Left renal pelvis (tissue), 4 donors: ENCODE measurements at regions not wholly inside any gene's neighbourhood (a gene's known extent, or its start where the extent isn't known, plus 50 kb on each side); places are given as distances from the start of the nearest gene placed in this dataset.

Source experiments
- DNase-seq, 4 donors: peaks; one replicate each; pipeline ENCODE4 v3.0.0-alpha.2; 2013; ENCODE audit warnings: low read depth in 4 of 4, low spot score in 3 of 4

DNA sequence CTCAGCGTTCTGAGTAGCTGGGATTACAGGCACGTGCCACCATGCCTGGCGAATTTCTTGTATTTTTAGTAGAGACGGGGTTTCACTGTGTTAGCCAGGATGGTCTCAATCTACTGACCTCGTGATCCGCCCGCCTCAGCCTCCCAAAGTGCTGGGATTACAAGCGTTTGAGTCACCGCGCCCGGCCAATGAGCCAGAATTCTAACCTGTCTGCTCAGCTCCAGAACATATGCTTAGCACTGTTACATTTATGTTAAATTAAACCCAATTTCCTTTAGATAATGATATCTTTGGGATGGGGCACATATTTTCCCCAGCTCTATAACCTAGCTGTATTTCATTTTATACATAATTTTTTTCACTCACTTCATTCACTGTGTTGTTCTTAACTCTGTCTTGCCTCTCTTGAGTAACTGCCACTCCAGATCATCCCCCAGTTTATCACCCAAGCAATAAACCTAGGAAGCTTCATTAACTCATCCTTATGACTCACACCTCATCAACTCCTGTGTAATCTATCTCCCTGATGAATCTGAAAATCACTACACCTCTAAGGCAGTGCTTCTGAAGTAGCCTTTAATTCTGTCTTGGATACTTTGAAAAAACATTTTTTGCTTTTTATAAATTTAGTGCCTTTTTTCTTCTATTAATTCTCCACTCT is 559.7 kb upstream of the ZWINT start:
- DNase-seq, result peak in 2 of 4 donors; percentile 5 to 15

DNA sequence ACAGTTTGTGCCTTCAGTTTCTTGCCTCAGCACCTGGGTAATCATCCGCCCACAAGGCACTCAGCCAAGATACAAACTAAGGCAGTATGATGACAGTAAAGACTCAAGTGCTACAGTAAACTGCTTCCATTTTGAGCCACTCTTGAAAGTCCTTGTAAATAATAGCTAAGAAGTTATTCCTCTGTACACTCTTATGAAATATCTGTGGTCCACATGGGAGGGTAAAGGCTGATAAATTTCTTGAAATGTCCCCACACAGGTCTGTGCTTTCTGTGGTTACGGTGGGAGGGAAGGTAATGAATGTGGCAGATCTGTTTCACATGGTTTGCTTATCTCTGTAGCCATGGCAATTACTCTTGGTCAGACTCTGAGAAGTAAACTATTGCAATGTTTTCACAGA is 551.0 kb upstream of the ZWINT start:
- DNase-seq, result no peak

- DNase-seq, result no peak
Observed at GRCh38 chr10:56905051-56905450, 544.0 kb upstream of the ZWINT start.

GRCh38 chr10:56902554-56902953 is 541.5 kb upstream of the ZWINT start:
- DNase-seq, result no peak

GRCh38 chr10:56895306-56895705 is 534.2 kb upstream of the ZWINT start:
- DNase-seq, result no peak

DNA sequence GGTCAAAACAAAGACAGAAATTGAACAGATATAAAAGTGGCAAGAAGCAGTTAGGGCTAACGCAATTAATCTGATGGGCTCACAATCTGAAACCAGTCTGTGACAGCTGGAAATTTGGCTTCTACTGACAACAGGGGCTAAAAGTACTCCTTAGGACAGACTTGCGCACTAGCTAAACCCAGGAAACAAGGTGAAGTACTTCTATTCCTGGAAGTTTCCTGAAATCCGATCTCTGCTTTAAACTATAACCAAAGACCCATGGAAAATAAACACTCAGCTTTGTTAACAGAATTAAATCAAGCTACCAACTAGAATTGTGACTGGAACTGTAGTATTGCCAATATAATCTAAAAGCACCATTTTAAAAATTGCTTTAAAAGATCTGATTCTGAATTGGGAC is 520.2 kb upstream of the ZWINT start:
- DNase-seq, result peak in 1 of 4 donors; percentile 2

DNA sequence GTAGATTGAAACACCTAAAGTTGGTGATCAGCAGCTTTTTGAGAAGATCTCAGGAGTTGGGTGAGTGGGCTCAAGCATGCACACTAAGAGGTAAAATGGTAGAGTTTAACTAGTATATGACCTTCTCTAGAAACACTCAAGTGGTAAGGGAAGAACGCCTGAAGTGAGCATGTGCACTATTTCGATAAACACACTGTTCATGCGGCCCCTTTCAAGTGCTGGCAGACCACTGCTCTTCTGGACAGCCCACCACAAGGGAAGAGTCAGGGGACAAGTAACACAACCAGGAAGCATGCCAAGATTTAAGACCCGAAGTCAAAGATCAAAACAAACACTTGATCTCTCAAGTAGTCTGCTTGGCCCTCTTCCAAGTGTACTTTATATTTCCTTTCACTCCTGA is 519.5 kb upstream of the ZWINT start:
- DNase-seq, result peak in 2 of 4 donors; percentile 6 to 21

- no peak for DNase-seq
Observed at GRCh38 chr10:56874950-56875349, 513.9 kb upstream of the ZWINT start.

GRCh38 chr10:56871160-56871668 is 510.2 kb upstream of the ZWINT start:
- DNase-seq, result no peak

GRCh38 chr10:56867236-56867635 is 506.2 kb upstream of the ZWINT start:
- no peak for DNase-seq

DNA sequence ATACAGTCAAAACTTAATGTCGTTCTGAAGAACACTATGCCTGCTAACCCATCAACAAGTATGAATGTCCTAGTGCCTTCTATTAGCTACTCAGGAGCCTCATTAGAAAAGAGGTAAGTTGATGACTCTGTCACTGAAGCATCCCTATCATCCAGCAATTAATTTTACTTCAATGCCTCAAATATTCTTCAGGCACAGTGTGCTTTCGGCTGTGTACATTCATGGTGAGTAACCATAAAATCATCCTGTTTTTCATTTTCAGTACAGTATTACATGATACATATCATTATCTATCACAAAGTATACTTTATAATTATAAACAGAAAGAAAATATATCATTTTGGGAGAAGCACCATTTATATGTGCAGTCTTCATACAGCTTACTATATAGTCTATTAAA is 495.5 kb upstream of the ZWINT start:
- DNase-seq, result no peak

GRCh38 chr10:56844978-56845529 is 484.0 kb upstream of the ZWINT start:
- no peak for DNase-seq

DNA sequence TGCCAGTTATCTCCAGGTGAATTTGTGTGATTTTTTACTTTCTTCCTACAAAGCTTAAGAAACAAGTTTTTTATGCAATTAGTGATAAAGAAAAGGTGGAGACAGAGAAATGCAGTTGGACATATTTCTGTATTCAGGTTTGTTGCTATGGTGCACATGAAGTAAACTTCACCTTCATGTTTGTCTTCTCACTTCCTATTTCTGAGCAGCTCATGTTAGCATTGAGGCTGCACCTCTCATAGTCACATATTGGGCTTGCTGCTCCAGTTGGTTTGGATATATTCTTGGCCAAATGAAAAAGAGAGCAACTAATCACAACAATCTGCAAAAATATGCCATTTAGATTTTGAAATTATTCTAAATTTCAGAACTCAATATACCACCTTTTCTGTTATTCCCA is 475.6 kb upstream of the ZWINT start:
- no peak for DNase-seq

- no peak for DNase-seq
Observed at GRCh38 chr10:56831681-56832080, 470.6 kb upstream of the ZWINT start.

- no peak for DNase-seq
Observed at GRCh38 chr10:56823849-56824248, 462.8 kb upstream of the ZWINT start.

DNA sequence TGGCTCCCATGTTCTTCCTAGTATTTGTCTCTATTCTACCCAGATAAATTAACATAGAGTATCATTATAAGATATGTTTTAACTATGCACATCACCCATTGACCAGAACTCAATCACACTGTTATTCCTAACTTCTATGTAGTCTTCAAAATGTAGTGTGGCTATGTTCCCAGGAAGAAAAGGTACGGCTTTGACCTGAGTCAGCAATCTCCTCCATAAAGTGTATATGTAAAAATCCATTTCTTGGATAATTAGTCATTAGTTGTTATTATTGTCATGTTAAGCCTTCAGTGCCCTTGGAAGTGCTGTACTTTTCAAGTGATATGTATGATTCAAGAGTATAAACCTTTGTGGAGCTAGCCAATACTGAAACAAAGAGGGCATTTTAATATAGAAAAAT is 444.0 kb upstream of the ZWINT start:
- DNase-seq, result no peak

DNA sequence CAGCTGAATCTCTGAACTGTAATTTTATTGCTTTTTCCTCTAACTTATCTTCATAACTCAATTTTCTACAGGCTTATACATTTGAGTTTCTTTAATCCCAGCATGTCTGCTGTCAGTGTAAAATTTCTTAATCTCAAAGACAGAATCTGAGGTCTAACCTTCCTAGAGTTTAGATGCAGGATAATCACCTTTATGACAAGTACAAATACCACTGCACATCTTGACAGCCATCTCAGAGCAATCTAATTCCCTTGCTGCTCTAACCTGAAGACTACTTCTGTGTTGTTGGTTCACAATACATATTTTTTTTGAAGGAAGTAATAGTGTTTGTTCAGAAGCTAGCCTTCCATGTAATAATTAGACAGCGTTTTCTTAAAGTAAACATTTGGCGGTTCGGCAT is 424.2 kb upstream of the ZWINT start:
- DNase-seq, result no peak

DNA sequence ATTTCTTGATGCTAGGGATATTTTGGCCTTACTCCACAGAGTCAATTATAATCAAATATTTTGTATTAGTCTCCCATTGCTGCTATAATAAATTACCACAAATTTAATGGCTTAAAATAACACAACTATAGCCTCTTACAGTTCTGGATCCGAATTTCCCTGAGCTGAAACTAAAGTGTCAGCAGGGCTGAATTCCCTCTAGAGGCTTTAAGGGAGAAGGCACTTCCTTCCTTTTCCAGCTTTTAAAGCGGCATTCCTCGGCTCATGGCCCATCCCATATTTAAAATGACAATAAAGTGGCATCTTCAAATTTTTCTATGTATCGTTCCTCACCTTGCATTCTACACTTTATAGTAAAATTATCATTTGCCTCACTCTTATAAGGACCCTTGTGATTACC is 421.4 kb upstream of the ZWINT start:
- no peak for DNase-seq

DNA sequence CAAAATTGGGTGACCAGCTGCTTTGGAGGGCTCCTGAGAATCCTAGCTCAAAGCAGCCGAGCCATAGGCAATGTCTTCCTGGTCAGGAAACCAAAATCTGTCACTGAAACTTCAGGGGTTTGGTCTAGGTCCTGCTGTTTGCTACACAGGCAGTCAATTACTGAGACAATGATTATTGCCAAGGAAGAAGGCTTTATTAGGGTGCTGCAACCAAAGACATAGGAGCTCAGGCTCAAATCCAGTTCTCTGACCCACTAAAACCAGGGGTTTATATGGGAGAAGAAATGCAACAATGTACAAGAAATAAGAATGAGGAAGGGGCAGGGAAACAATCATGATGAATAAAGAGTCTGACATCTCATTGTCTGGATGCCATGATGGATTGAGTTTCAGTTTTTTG is 410.3 kb upstream of the ZWINT start:
- DNase-seq, result no peak

GRCh38 chr10:56763090-56763489 is 402.0 kb upstream of the ZWINT start:
- no peak for DNase-seq

GRCh38 chr10:56745490-56745889 is 384.4 kb upstream of the ZWINT start:
- no peak for DNase-seq

DNA sequence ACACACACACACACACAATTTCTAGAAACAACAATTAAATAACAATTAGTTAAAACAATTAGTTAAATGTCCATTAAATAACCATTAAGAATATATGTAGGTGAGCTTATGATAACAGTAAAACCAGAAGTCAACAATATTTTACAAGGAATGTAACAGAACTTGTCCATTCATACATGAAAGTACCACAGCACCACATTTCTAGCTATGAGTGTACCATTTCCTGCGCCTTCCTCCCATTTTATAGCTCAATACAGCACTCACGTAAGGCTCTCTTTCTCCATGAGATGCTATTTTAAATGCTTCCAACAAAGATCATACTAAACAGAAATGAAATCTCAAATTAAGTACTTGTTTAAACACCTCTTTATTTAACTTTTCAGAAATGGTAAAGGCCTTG is 367.3 kb upstream of the ZWINT start:
- DNase-seq, result no peak

DNA sequence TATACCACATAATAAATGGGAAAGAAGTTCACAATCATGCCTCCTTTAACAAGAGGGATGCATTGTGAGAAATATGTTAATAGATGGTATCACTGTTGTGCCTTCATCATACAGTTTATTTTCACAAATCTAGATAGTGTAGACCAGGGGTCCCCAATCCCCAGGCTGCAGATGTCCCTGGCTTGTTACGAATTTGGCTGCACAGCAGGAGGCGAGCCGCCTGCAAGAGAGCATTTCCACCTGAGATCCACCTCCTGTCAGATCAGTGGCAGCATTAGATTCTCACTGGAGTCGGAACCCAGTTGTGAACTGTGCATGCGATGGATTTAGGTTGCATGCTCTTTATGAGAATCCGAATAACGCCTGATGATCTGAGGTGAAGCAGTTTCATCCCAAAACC is 361.9 kb upstream of the ZWINT start:
- DNase-seq, result no peak
